DND-41 (cell line): ENCODE measurements at regions not wholly inside any gene's neighbourhood (a gene's known extent, or its start where the extent isn't known, plus 50 kb on each side); places are given as distances from the start of the nearest gene placed in this dataset.

Experiments used
- ATAC-seq: fragments of 200-7000 bp; cut with Tn5 transposase; 3 replicates; pipeline ENCODE4 v1.9.1; 2021; ENCODE audit warnings: low read depth; ENCODE audit not compliant: insufficient read depth
- DNase-seq: peaks from one replicate; pipeline ENCODE4 v3.0.0-alpha.2; 2020
- H2AFZ ChIP-seq: 2 replicates; pipeline ENCODE4 v1.6.0; 2012; ENCODE audit warnings: low read depth, low read length
- H3K27ac ChIP-seq: 2 replicates; pipeline ENCODE4 v1.5.1; 2012; ENCODE audit warnings: low read length, inconsistent platforms
- H3K27me3 ChIP-seq: fragments of 200-600 bp; sonication (generic); 2 replicates; pipeline ENCODE4 v1.6.0; 2012; ENCODE audit warnings: low read length, mild to moderate bottlenecking, inconsistent platforms; ENCODE audit not compliant: insufficient read depth, poor library complexity
- H3K36me3 ChIP-seq: 2 replicates; pipeline ENCODE4 v1.5.1; 2012; ENCODE audit warnings: low read length, inconsistent platforms; ENCODE audit not compliant: insufficient read depth
- H3K4me1 ChIP-seq: 2 replicates; pipeline ENCODE4 v1.5.1; 2012; ENCODE audit warnings: mild to moderate bottlenecking, low read length; ENCODE audit not compliant: insufficient read depth
- H3K4me2 ChIP-seq: 2 replicates; pipeline ENCODE4 v1.6.0; 2012; ENCODE audit warnings: mild to moderate bottlenecking, moderate library complexity, low read length, inconsistent platforms; ENCODE audit not compliant: insufficient read depth
- H3K4me3 ChIP-seq, 2 experiments: fragments of 200-600 bp in 1 of 2; shearing (Covaris generic) in 1 of 2; 2 replicates each; pipeline ENCODE4 v1.5.1; 2012 to 2016; ENCODE audit warnings: inconsistent platforms in 2 of 2, low read length in 2 of 2, mild to moderate bottlenecking in 2 of 2, low read depth in 1 of 2, moderate library complexity in 1 of 2
- H3K79me2 ChIP-seq: 2 replicates; pipeline ENCODE4 v1.6.0; 2012; ENCODE audit warnings: low read length, inconsistent platforms; ENCODE audit not compliant: insufficient read depth
- H3K9ac ChIP-seq: 2 replicates; pipeline ENCODE4 v1.6.0; 2012; ENCODE audit warnings: low read depth, mild to moderate bottlenecking, inconsistent platforms, low read length, moderate library complexity
- H3K9me3 ChIP-seq: 2 replicates; pipeline ENCODE4 v1.5.1; 2012; ENCODE audit warnings: low read length, moderate library complexity, mild to moderate bottlenecking, inconsistent platforms; ENCODE audit not compliant: insufficient read depth, severe bottlenecking
- H4K20me1 ChIP-seq: 2 replicates; pipeline ENCODE4 v1.6.0; 2012; ENCODE audit warnings: low read length; ENCODE audit not compliant: insufficient read depth
- CTCF ChIP-seq: IDR thresholded peaks from 2 replicates; pipeline ENCODE4 v1.5.1; 2012; ENCODE audit warnings: borderline replicate concordance, low read length, moderate library complexity, mild to moderate bottlenecking; ENCODE audit not compliant: poor library complexity, severe bottlenecking; ENCODE audit errors: extremely low read depth
- EZH2 ChIP-seq: IDR thresholded peaks from 3 replicates; pipeline ENCODE4 v1.6.1; 2012; ENCODE audit warnings: borderline replicate concordance, low read depth, mild to moderate bottlenecking, moderate library complexity, low read length, inconsistent platforms; ENCODE audit not compliant: severe bottlenecking

GRCh38 chr13:33452873-33453517 is 167.4 kb upstream of the STARD13 start:
- Histone ChIP-seq H3K27ac (no peak overlapping the region), H3K9me3 (no peaks in the 10 kb centered on the region), H3K9ac (no peak overlapping the region), H3K79me2 (no peaks in the 10 kb centered on the region), H3K4me3 (no peak overlapping the region), H3K36me3 (no peaks in the 10 kb centered on the region), H3K4me1 (no peaks in the 10 kb centered on the region), H4K20me1 (no peaks in the 10 kb centered on the region), H3K4me2 (no peak overlapping the region), H3K27me3 (no peaks in the 10 kb centered on the region), H2AFZ (no peak overlapping the region)
- TF ChIP-seq EZH2: no peak
- TF ChIP-seq CTCF: no peak
- ATAC-seq (no peak), DNase-seq (no peak)

- Histone ChIP-seq H3K79me2 (no peaks in the 10 kb centered on the region), H3K36me3 (no peaks in the 10 kb centered on the region), H3K4me3 (no peak overlapping the region), H2AFZ (no peak overlapping the region), H3K4me1 (no peaks in the 10 kb centered on the region), H3K27ac (no peak overlapping the region), H3K9ac (no peak overlapping the region), H3K27me3 (no peaks in the 10 kb centered on the region), H3K4me2 (no peak overlapping the region), H4K20me1 (no peaks in the 10 kb centered on the region), H3K9me3 (no peaks in the 10 kb centered on the region)
- TF ChIP-seq EZH2 (no peak), CTCF (no peak)
- ATAC-seq: no peak
- DNase-seq: no peak
Observed at GRCh38 chr13:33453936-33454335, 168.4 kb upstream of the STARD13 start.

- no peak for ATAC-seq
- TF ChIP-seq CTCF (no peak), EZH2 (no peak)
- DNase-seq: no peak
- Histone ChIP-seq H3K9ac (no peak overlapping the region), H3K9me3 (no peaks in the 10 kb centered on the region), H3K4me3 (no peak overlapping the region), H3K4me2 (no peak overlapping the region), H3K79me2 (no peaks in the 10 kb centered on the region), H4K20me1 (no peaks in the 10 kb centered on the region), H2AFZ (no peak overlapping the region), H3K4me1 (no peaks in the 10 kb centered on the region), H3K27ac (no peak overlapping the region), H3K36me3 (no peaks in the 10 kb centered on the region), H3K27me3 (no peaks in the 10 kb centered on the region)
Observed at GRCh38 chr13:33454844-33455705, 169.5 kb upstream of the STARD13 start.
